Lung (tissue), 11 donors: ENCODE measurements at regions not wholly inside any gene's neighbourhood (a gene's known extent, or its start where the extent isn't known, plus 50 kb on each side); places are given as distances from the start of the nearest gene placed in this dataset.

Experiments
- ATAC-seq: fragments of 200-7000 bp; cut with Tn5 transposase; one replicate; pipeline ENCODE4 v1.9.1; 2020; ENCODE audit warnings: moderate number of reproducible peaks; ENCODE audit not compliant: insufficient read depth, low FRiP score
- DNase-seq, 3 donors: peaks; one replicate each; pipeline ENCODE4 v3.0.0-alpha.2; 2013 to 2017
- H3K27ac ChIP-seq, 2 donors: one replicate each; pipeline ENCODE4 v1.5.1; 2013; ENCODE audit warnings: mild to moderate bottlenecking in 2 of 2, moderate library complexity in 2 of 2, control low read depth in 1 of 2, inconsistent platforms in 1 of 2, low read depth in 1 of 2, low read length in 1 of 2
- H3K27me3 ChIP-seq, 3 donors: one replicate each; pipeline ENCODE4 v1.5.1; 2013; ENCODE audit warnings: low read length in 2 of 3; ENCODE audit not compliant: control insufficient read depth in 3 of 3, insufficient read depth in 3 of 3
- H3K36me3 ChIP-seq, 4 donors: one replicate each; pipeline ENCODE4 v1.5.1; 2013; ENCODE audit warnings: low read length in 4 of 4, mild to moderate bottlenecking in 1 of 4, moderate library complexity in 1 of 4; ENCODE audit not compliant: control insufficient read depth in 4 of 4, insufficient read depth in 4 of 4
- H3K4me1 ChIP-seq, 5 donors: one replicate each; pipeline ENCODE4 v1.5.1; 2013; ENCODE audit warnings: low read length in 5 of 5, mild to moderate bottlenecking in 2 of 5, moderate library complexity in 1 of 5; ENCODE audit not compliant: control insufficient read depth in 5 of 5, insufficient read depth in 5 of 5
- H3K4me3 ChIP-seq: one replicate; pipeline ENCODE4 v1.5.1; 2013; ENCODE audit warnings: mild to moderate bottlenecking, control low read depth, moderate library complexity
- H3K9ac ChIP-seq, 2 donors: one replicate each; pipeline ENCODE4 v1.5.1; 2013; ENCODE audit warnings: low read length in 2 of 2, control low read depth in 1 of 2; ENCODE audit not compliant: insufficient read depth in 1 of 2
- H3K9me3 ChIP-seq, 4 donors: one replicate each; pipeline ENCODE4 v1.5.1; 2013; ENCODE audit warnings: low read length in 3 of 4, mild to moderate bottlenecking in 1 of 4, moderate library complexity in 1 of 4; ENCODE audit not compliant: control insufficient read depth in 4 of 4, insufficient read depth in 3 of 4
- CTCF ChIP-seq: IDR thresholded peaks from 2 replicates; pipeline ENCODE4 v1.5.1; 2012; ENCODE audit warnings: mild to moderate bottlenecking; ENCODE audit errors: control extremely low read depth, extremely low read depth
- WGBS, 2 donors: extraction: QIAGEN DNeasy Blood & Tissue Kit; methylation state at CpG; one replicate each; pipeline ENCODE4 v1.1.7; 2013; 5-methylcytosine and 5-hydroxymethylcytosine counted together
- donor health status: control.
- donor health status: control.
- donor health status: Bipolar disorder and iron deficiency.
- donor health status: healthy.
- donor health status: DM: yes; HTN: yes; CAD: no.

DNA sequence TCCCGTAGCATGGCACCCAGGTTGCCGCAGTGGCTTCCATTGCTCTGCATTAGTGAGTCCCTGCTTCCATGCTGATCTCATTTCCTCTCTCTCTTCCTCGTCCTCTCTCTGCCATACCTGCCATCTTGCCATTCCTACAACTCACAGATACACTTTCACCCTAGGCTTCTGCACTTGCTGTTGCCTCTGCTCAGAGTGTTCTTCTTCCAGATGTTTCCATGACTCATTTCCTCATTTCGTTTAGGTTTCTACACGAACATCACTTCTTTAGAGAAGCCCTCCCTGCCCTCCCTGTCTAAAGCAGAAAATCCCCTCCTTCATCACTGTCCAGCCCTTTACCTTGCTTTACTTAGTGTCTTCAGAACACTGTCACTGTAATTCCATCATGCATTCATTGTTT is 115.2 kb upstream of the WWC1 start:
- H3K36me3 ChIP-seq = no peaks in the 10 kb centered on the region
- no peak overlapping the region for H3K9ac ChIP-seq
- no peaks in the 10 kb centered on the region for H3K27me3 ChIP-seq
- peaks cover 0 to 21% (median 5%) of the 10 kb centered on the region in 5 donors for H3K4me1 ChIP-seq
- DNase-seq (no peak), ATAC-seq (no peak)
- no peak overlapping the region for H3K27ac ChIP-seq
- TF ChIP-seq CTCF = no peak
- H3K9me3 ChIP-seq = no peaks in the 10 kb centered on the region
- 60 to 65% methylated on average over 5 of the region's 5 CpGs for WGBS, 2 donors
- H3K4me3 ChIP-seq = no peak overlapping the region

- no peak overlapping the region for H3K4me3 ChIP-seq
- H3K9ac ChIP-seq = no peak overlapping the region
- DNase-seq (no peak), ATAC-seq (no peak)
- H3K27me3 ChIP-seq = no peaks in the 10 kb centered on the region
- H3K9me3 ChIP-seq = no peaks in the 10 kb centered on the region
- WGBS, 2 donors = 80 to 90% methylated on average over 3 of the region's 3 CpGs
- H3K4me1 ChIP-seq = peaks cover 0 to 21% (median 5%) of the 10 kb centered on the region in 5 donors
- no peak overlapping the region for H3K27ac ChIP-seq
- TF ChIP-seq CTCF = no peak
- H3K36me3 ChIP-seq = no peaks in the 10 kb centered on the region
Observed at GRCh38 chr5:168176941-168177340, 114.5 kb upstream of the WWC1 start.

DNA sequence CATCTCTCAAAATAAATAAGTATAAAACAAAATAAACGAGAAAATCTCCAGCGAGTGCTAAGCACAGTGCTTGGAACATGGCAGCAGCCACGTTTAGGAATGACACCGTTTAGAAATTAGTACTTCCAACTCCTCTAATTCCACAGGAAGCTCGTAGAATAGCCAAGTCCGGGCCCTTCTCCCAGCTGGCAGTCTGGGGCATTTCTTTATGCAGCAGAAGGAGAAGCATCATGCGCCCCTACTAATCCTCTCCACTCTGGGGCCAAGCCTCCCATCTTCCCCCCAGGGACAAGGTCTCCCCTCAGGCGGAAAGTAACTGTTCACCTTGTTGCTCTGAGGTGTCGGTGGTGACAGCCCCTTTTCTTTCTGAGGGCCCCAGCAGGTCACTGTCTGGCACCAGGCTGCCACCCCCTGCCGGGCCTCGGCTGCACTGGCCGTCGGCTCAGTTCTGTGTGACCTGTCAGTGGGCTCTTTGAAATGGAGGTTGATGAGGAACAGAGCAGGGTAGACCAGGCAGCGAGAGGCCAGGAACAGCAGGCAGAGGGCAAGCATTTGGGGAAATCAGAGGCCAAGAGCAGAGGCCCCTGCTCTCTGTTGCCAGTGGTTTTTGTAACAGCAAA is 113.5 kb upstream of the WWC1 start:
- no peak for TF ChIP-seq CTCF
- ATAC-seq (no peak), DNase-seq (no peak)
- H3K36me3 ChIP-seq = no peaks in the 10 kb centered on the region
- H3K9ac ChIP-seq = no peak overlapping the region
- peaks cover 0 to 15% (median 5%) of the 10 kb centered on the region in 5 donors for H3K4me1 ChIP-seq
- no peaks in the 10 kb centered on the region for H3K27me3 ChIP-seq
- no peak overlapping the region for H3K4me3 ChIP-seq
- WGBS, 2 donors = 77 to 80% methylated on average over 14 of the region's 14 CpGs
- peak overlapping the region in 1 of 2 donors; percentile 60 for H3K27ac ChIP-seq
- H3K9me3 ChIP-seq = no peaks in the 10 kb centered on the region

DNA sequence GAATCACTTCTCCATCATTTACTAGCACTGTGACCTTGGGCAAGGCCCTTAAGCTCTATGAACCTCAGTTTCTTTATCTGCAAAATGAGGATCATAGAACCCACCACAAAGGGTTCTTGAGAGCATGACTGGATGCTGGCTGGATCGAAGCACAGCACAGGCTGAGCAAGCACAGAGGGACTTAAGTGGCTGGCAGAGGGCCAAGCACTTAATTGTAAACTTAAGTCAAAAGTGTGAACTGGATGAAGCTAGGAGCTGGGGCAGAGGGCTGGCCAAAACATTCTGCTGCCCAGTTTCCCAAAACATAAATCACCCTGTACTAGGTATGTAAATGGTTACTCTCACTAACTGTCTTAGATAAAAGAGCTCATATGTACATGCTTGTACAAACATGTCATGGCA is 112.3 kb upstream of the WWC1 start:
- Histone ChIP-seq H3K36me3 (no peaks in the 10 kb centered on the region), H3K4me1 (peaks cover 0 to 14% (median 5%) of the 10 kb centered on the region in 5 donors), H3K9me3 (no peaks in the 10 kb centered on the region), H3K27me3 (no peaks in the 10 kb centered on the region), H3K4me3 (no peak overlapping the region), H3K27ac (no peak overlapping the region), H3K9ac (peak overlapping the region in 1 of 2 donors; percentile 38)
- DNase-seq (peak; percentile 69 to 87 (median 78)), ATAC-seq (no peak)
- TF ChIP-seq CTCF = no peak
- 34 to 58% methylated on average over 1 of the region's 1 CpG for WGBS, 2 donors
